HepG2 (cell line): ENCODE measurements at regions not wholly inside any gene's neighbourhood (a gene's known extent, or its start where the extent isn't known, plus 50 kb on each side); places are given as distances from the start of the nearest gene placed in this dataset.

Source experiments
- ATAC-seq: fragments of 200-7000 bp; cut with Tn5 transposase; 3 replicates; pipeline ENCODE4 v1.9.1; 2020; ENCODE audit warnings: mild to moderate bottlenecking, moderate library complexity
- BruUV-seq: library from RNA; stranded (reverse); fragments of 400-500 nt; replicated peaks from 2 replicates; lab custom pipeline; 2021; lab: Mats Ljungman, UMichigan
- CTCF ChIA-PET: fragments of 300-600 bp; formaldehyde crosslinking; extraction: SDS; loops from one replicate; lab custom pipeline; 2021; ENCODE audit warnings: low total read pairs, inconsistent platforms, low intra/inter-chr PET ratio; lab: Yijun Ruan, JAX
- POLR2A ChIA-PET: fragments of 350-600 bp; sonication (Branson Sonifier 250); formaldehyde crosslinking; loops from one replicate; lab custom pipeline; 2020; ENCODE audit warnings: antibody characterized with exemption, inconsistent platforms; lab: Yijun Ruan, JAX
- DNase-seq: peaks from one replicate; pipeline ENCODE4 v3.0.0-alpha.2; 2015; ENCODE audit warnings: low spot score
- FAIRE-seq: peaks from 3 replicates; lab custom pipeline; 2011; peaks lifted over from hg19 to GRCh38; lab: Jason Lieb, UNC
- H2AFZ ChIP-seq: one replicate; pipeline ENCODE4 v1.6.1; 2011; ENCODE audit warnings: low read length, inconsistent platforms
- H3K27ac ChIP-seq: fragments of 300-600 bp; 3 replicates; pipeline ENCODE4 v1.8.0; 2011; ENCODE audit warnings: mixed run types, mild to moderate bottlenecking, mixed read lengths, low read length, inconsistent platforms; ENCODE audit not compliant: insufficient read depth; ENCODE audit errors: extremely low read length
- H3K27me3 ChIP-seq, 2 experiments: fragments of 200-600 bp in 1 of 2; 2 replicates in 1 of 2; 3 replicates in 1 of 2; pipeline versions ENCODE4 v1.6.0 to v1.8.0; 2011; ENCODE audit warnings: low read length in 2 of 2, mild to moderate bottlenecking in 2 of 2, moderate library complexity in 2 of 2, inconsistent platforms in 1 of 2; ENCODE audit not compliant: insufficient read depth in 2 of 2, control insufficient read depth in 1 of 2
- H3K36me3 ChIP-seq, 2 experiments: fragments of 200-600 bp in 1 of 2; replicated peaks in 1 of 2; 2 replicates in 1 of 2; 3 replicates in 1 of 2; pipeline versions ENCODE4 v1.5.1 to v1.8.0; 2011; ENCODE audit warnings: low read length in 2 of 2, inconsistent platforms in 1 of 2; ENCODE audit not compliant: insufficient read depth in 2 of 2, control insufficient read depth in 1 of 2
- H3K4me1 ChIP-seq: 2 replicates; pipeline ENCODE4 v1.5.1; 2012; ENCODE audit warnings: low read length, inconsistent platforms; ENCODE audit not compliant: insufficient read depth
- H3K4me2 ChIP-seq: 2 replicates; pipeline ENCODE4 v1.6.0; 2011; ENCODE audit warnings: low read depth, low read length, inconsistent platforms
- H3K4me3 ChIP-seq, 3 experiments: fragments of 200-600 bp in 1 of 3; sonication (generic), shearing (Covaris generic) in 1 of 3; replicated peaks in 1 of 3; 2 replicates each; pipeline ENCODE4 v1.5.1; 2011 to 2016; ENCODE audit warnings: low read length in 3 of 3, inconsistent platforms in 2 of 3, low read depth in 2 of 3, mild to moderate bottlenecking in 2 of 3, control low read depth in 1 of 3, mixed read lengths in 1 of 3; ENCODE audit not compliant: insufficient read depth in 1 of 3
- H3K79me2 ChIP-seq: one replicate; pipeline ENCODE4 v1.6.1; 2011; ENCODE audit warnings: low read length, inconsistent platforms; ENCODE audit not compliant: insufficient read depth
- H3K9ac ChIP-seq: 2 replicates; pipeline ENCODE4 v1.6.0; 2011; ENCODE audit warnings: mild to moderate bottlenecking, low read depth, low read length, inconsistent platforms; ENCODE audit not compliant: insufficient read depth
- H3K9me3 ChIP-seq: 2 replicates; pipeline ENCODE4 v1.5.1; 2012; ENCODE audit warnings: mild to moderate bottlenecking, low read length
- H4K20me1 ChIP-seq: 2 replicates; pipeline ENCODE4 v1.6.0; 2011; ENCODE audit warnings: inconsistent platforms, mild to moderate bottlenecking, low read length, moderate library complexity; ENCODE audit not compliant: insufficient read depth
- DMTF1 ChIP-seq: sonication (generic); formaldehyde crosslinking; IDR thresholded peaks from 2 replicates; pipeline ENCODE4 v1.4.0; 2020; ENCODE audit warnings: mild to moderate bottlenecking, missing genetic modification reagents
- HNRNPUL1 ChIP-seq: fragments of 200-400 bp; formaldehyde crosslinking; IDR thresholded peaks from 2 replicates; pipeline ENCODE4 v1.6.1; 2017; ENCODE audit warnings: low read depth, mild to moderate bottlenecking, low read length, moderate library complexity
- JUN ChIP-seq: sonication (generic); formaldehyde crosslinking; IDR thresholded peaks from 2 replicates; pipeline ENCODE4 v1.4.0; 2020; ENCODE audit warnings: mild to moderate bottlenecking, missing genetic modification reagents
- PCBP2 ChIP-seq: fragments of 200-400 bp; formaldehyde crosslinking; optimal IDR thresholded peaks from 2 replicates; pipeline ENCODE3; 2018; ENCODE audit warnings: low read length, low read depth; ENCODE audit not compliant: poor library complexity, severe bottlenecking
- THRA ChIP-seq: sonication (generic); formaldehyde crosslinking; IDR thresholded peaks from 2 replicates; pipeline ENCODE4 v1.4.0; 2020; ENCODE audit warnings: missing genetic modification reagents, borderline replicate concordance
- ZNF775 ChIP-seq: sonication (generic); formaldehyde crosslinking; IDR thresholded peaks from 2 replicates; pipeline ENCODE4 v1.4.0; 2020; ENCODE audit warnings: missing genetic modification reagents, mild to moderate bottlenecking, moderate library complexity, borderline replicate concordance
- ZNF891 ChIP-seq: sonication (generic); formaldehyde crosslinking; IDR thresholded peaks from 2 replicates; pipeline ENCODE4 v1.5.0; 2020; ENCODE audit warnings: mild to moderate bottlenecking, missing genetic modification reagents
- WGBS: methylation state at CpG from one replicate; pipeline ENCODE4 v1.1.6; 2017; ENCODE audit warnings: low lambda C conversion rate; 5-methylcytosine and 5-hydroxymethylcytosine counted together
- in situ Hi-C: cut with HindIII; loops from 2 replicates; pipeline ENCODE4 v1.10.0; 2017; ENCODE audit warnings: low pct_unique_long_range_greater_than_20kb; ENCODE audit not compliant: extremely low pct_ligation_motif_present
- intact Hi-C: fragments of 100-400 bp; cut with micrococcal nuclease; formaldehyde crosslinking; loops from one replicate; pipeline ENCODE4 v1.10.0; 2022; ENCODE audit not compliant: unreplicated experiment
- TF ChIP-seq, protein P1 (sequence below): sonication (generic); formaldehyde crosslinking; IDR thresholded peaks from 2 replicates; pipeline ENCODE4 v1.4.0; 2020; ENCODE audit warnings: missing genetic modification reagents
- TF ChIP-seq, protein P2 (sequence below): sonication (generic); formaldehyde crosslinking; IDR thresholded peaks from 2 replicates; pipeline ENCODE4 v1.5.1; 2020; ENCODE audit warnings: missing genetic modification reagents, mild to moderate bottlenecking, borderline replicate concordance

GRCh38 chr4:17335371-17335770 lies 176.5 kb downstream of the QDPR start:
- WGBS: 8% methylated on average over 3 of the region's 3 CpGs
- BruUV-seq: no TSS peak
- no peak overlapping the region for H3K9ac ChIP-seq
- CTCF ChIA-PET: no interaction called here
- no peak overlapping the region for H2AFZ ChIP-seq
- H3K79me2 ChIP-seq: no peaks in the 10 kb centered on the region
- H3K27ac ChIP-seq: no peak overlapping the region
- peaks cover 2 to 30% of the 10 kb centered on the region in 2 experiments; a peak in 4 of 5 replicates for H3K27me3 ChIP-seq
- no peak overlapping the region for H3K4me3 ChIP-seq
- no peaks in the 10 kb centered on the region for H3K36me3 ChIP-seq
- H4K20me1 ChIP-seq: no peaks in the 10 kb centered on the region
- no peak overlapping the region for H3K4me2 ChIP-seq
- no peaks in the 10 kb centered on the region for H3K9me3 ChIP-seq
- ATAC-seq: no peak
- POLR2A ChIA-PET: no interaction called here
- intact Hi-C loops: no loop called here
- TF ChIP-seq ZNF891 (CRISPR knock-in tag): no peak
- H3K4me1 ChIP-seq: no peaks in the 10 kb centered on the region
- in situ Hi-C loops: loop anchor here (25.0 kb wide), 1 partner anchor 1048 kb away; no protein-coding TSS in a partner anchor
- no peak for DNase-seq
- FAIRE-seq: no peak

- Histone ChIP-seq H4K20me1 (no peaks in the 10 kb centered on the region), H3K9ac (no peak overlapping the region), H3K27ac (no peak overlapping the region), H3K4me1 (no peaks in the 10 kb centered on the region), H3K4me3 (no peak overlapping the region), H3K4me2 (no peak overlapping the region), H3K27me3 (peaks cover 2 to 33% of the 10 kb centered on the region in 2 experiments; a peak in 4 of 5 replicates), H3K9me3 (no peaks in the 10 kb centered on the region), H3K36me3 (no peaks in the 10 kb centered on the region), H2AFZ (no peak overlapping the region), H3K79me2 (no peaks in the 10 kb centered on the region)
- FAIRE-seq: no peak
- ATAC-seq: no peak
- BruUV-seq: no TSS peak
- ChIA-PET POLR2A (no interaction called here), CTCF (no interaction called here)
- WGBS: 8% methylated on average over 5 of the region's 5 CpGs
- intact Hi-C loops (no loop called here), in situ Hi-C loops (loop anchor here (25.0 kb wide), 1 partner anchor 1045 kb away; no protein-coding TSS in a partner anchor)
- no peak for DNase-seq
- TF ChIP-seq HNRNPUL1 (no peak), JUN (no peak), THRA (CRISPR knock-in tag) (no peak), DMTF1 (CRISPR knock-in tag) (no peak), ZNF775 (no peak), PCBP2 (no peak)
- TF ChIP-seq, protein P1, sequence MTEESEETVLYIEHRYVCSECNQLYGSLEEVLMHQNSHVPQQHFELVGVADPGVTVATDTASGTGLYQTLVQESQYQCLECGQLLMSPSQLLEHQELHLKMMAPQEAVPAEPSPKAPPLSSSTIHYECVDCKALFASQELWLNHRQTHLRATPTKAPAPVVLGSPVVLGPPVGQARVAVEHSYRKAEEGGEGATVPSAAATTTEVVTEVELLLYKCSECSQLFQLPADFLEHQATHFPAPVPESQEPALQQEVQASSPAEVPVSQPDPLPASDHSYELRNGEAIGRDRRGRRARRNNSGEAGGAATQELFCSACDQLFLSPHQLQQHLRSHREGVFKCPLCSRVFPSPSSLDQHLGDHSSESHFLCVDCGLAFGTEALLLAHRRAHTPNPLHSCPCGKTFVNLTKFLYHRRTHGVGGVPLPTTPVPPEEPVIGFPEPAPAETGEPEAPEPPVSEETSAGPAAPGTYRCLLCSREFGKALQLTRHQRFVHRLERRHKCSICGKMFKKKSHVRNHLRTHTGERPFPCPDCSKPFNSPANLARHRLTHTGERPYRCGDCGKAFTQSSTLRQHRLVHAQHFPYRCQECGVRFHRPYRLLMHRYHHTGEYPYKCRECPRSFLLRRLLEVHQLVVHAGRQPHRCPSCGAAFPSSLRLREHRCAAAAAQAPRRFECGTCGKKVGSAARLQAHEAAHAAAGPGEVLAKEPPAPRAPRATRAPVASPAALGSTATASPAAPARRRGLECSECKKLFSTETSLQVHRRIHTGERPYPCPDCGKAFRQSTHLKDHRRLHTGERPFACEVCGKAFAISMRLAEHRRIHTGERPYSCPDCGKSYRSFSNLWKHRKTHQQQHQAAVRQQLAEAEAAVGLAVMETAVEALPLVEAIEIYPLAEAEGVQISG (CRISPR knock-in tag): no peak
- TF ChIP-seq, protein P2, sequence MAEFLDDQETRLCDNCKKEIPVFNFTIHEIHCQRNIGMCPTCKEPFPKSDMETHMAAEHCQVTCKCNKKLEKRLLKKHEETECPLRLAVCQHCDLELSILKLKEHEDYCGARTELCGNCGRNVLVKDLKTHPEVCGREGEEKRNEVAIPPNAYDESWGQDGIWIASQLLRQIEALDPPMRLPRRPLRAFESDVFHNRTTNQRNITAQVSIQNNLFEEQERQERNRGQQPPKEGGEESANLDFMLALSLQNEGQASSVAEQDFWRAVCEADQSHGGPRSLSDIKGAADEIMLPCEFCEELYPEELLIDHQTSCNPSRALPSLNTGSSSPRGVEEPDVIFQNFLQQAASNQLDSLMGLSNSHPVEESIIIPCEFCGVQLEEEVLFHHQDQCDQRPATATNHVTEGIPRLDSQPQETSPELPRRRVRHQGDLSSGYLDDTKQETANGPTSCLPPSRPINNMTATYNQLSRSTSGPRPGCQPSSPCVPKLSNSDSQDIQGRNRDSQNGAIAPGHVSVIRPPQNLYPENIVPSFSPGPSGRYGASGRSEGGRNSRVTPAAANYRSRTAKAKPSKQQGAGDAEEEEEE (CRISPR knock-in tag): no peak
These were observed 179.4 kb downstream of the QDPR start for GRCh38 chr4:17332478-17332877.
